NCI-H2171 treated with DMSO at 0.1 percent for 48 hours (cell line): ENCODE measurements at regions not wholly inside any gene's neighbourhood (a gene's known extent, or its start where the extent isn't known, plus 50 kb on each side); places are given as distances from the start of the nearest gene placed in this dataset.
"Not testable (repeated sequence)": the region's sequence is repeated elsewhere in the genome, so short reads cannot be mapped to it uniquely, and the experiment has no call there.

Experiments
- DNase-seq: peaks from one replicate; lab custom pipeline; 2025; lab: John Stamatoyannopoulos, UW

DNA sequence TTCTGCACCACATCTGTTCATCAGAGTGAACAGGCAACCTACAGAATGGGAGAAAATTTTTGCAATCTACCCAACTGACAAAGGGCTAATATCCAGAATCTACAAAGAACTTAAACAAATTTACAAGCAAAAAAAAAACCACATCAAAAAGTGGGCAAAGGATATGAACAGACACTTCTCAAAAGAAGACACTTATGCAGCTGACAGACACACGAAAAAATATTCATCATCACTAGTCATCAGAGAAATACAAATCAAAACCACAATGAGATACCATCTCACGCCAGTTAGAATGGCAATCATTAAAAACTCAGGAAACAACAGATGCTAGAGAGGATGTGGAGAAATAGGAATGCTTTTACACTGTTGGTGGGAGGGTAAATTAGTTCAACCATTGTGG, 59.1 kb upstream of the UBE2E2 start:
- not testable (repeated sequence) for DNase-seq

DNA sequence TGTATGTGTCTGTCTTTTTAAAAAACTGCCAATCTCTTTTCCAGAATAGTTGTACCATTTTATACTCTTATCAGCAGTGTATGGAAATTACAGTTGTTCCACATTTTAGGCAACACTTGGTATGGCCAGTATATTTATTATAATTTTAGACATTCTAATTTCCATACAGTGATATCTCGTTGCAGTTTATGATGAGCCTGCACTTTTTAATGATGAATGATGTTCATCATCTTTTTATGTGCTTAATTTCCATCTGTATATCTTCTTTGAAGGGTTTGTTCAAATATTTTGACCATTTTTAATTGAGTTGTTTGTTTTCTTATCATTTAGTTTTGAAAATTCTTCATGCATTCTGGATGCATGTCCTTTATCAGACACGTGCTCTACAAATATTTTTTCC, 57.0 kb upstream of the UBE2E2 start:
- DNase-seq: no peak

DNA sequence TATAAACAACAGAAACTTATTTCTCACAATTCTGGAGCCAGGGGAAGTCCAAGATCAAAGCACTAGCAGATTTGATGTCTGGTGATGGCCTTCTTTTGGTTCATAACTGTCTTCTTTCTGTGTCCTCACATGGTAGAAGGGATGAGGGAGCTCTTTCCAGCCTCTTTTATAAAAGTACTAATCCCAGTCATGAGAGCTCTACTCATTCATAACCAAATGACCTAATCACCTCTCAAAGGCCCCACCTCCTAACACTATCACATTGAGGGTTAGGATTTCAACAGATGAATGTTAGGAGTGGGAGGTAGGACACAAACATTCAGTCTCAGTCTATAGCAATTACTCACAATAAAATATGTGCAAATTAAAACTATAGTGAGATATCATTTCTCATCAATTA, 50.1 kb upstream of the UBE2E2 start:
- DNase-seq: no peak
